DMS114 treated with DMSO at 0.1 percent for 48 hours (cell line): ENCODE measurements at regions not wholly inside any gene's neighbourhood (a gene's known extent, or its start where the extent isn't known, plus 50 kb on each side); places are given as distances from the start of the nearest gene placed in this dataset.

Experiments
- DNase-seq: peaks from one replicate; lab custom pipeline; 2025; ENCODE audit not compliant: unreplicated experiment; lab: John Stamatoyannopoulos, UW

GRCh38 chr20:7387638-7388193 is 552.5 kb downstream of the HAO1 start:
- DNase-seq, result no peak

GRCh38 chr20:7389216-7389615 is 551.0 kb downstream of the HAO1 start:
- DNase-seq, result no peak

- DNase-seq, result no peak
Observed at GRCh38 chr20:7392542-7393206, 547.6 kb downstream of the HAO1 start.

GRCh38 chr20:7399114-7399513 is 541.1 kb downstream of the HAO1 start:
- no peak for DNase-seq

- DNase-seq, result no peak
Observed at GRCh38 chr20:7399575-7399974, 540.7 kb downstream of the HAO1 start.

- DNase-seq, result no peak
Observed at GRCh38 chr20:7406671-7407070, 533.6 kb downstream of the HAO1 start.

- no peak for DNase-seq
Observed at GRCh38 chr20:7410150-7410549, 530.1 kb downstream of the HAO1 start.

GRCh38 chr20:7411075-7411474 is 529.2 kb downstream of the HAO1 start:
- DNase-seq, result no peak

GRCh38 chr20:7415427-7415826 is 524.8 kb downstream of the HAO1 start:
- DNase-seq, result no peak

GRCh38 chr20:7416382-7416781 is 523.9 kb downstream of the HAO1 start:
- no peak for DNase-seq

GRCh38 chr20:7420345-7420744 is 519.9 kb downstream of the HAO1 start:
- no peak for DNase-seq

GRCh38 chr20:7426890-7427496 is 513.3 kb downstream of the HAO1 start:
- DNase-seq, result no peak

- DNase-seq, result no peak
Observed at GRCh38 chr20:7428946-7429345, 511.3 kb downstream of the HAO1 start.

- no peak for DNase-seq
Observed at GRCh38 chr20:7432612-7433011, 507.6 kb downstream of the HAO1 start.

GRCh38 chr20:7437311-7437710 is 502.9 kb downstream of the HAO1 start:
- DNase-seq, result no peak

GRCh38 chr20:7449269-7449668 is 491.0 kb downstream of the HAO1 start:
- no peak for DNase-seq

- DNase-seq, result no peak
Observed at GRCh38 chr20:7452890-7453289, 487.4 kb downstream of the HAO1 start.

- DNase-seq, result no peak
Observed at GRCh38 chr20:7454047-7454446, 486.2 kb downstream of the HAO1 start.

GRCh38 chr20:7458459-7458858 is 481.8 kb downstream of the HAO1 start:
- no peak for DNase-seq

- DNase-seq, result no peak
Observed at GRCh38 chr20:7459083-7459482, 481.2 kb downstream of the HAO1 start.

GRCh38 chr20:7463290-7463689 is 477.0 kb downstream of the HAO1 start:
- no peak for DNase-seq

GRCh38 chr20:7470912-7471311 is 469.3 kb downstream of the HAO1 start:
- no peak for DNase-seq

- no peak for DNase-seq
Observed at GRCh38 chr20:7490288-7490687, 450.0 kb downstream of the HAO1 start.
